LoVo (cell line): ENCODE measurements at regions not wholly inside any gene's neighbourhood (a gene's known extent, or its start where the extent isn't known, plus 50 kb on each side); places are given as distances from the start of the nearest gene placed in this dataset.
A peak's percentile ranks its signal among the peaks of the same experiment; 100 is the strongest.
"Not testable (repeated sequence)": the region's sequence is repeated elsewhere in the genome, so short reads cannot be mapped to it uniquely, and the experiment has no call there.

Source experiments
- DNase-seq: peaks from one replicate; pipeline ENCODE4 v3.0.0-alpha.2; 2016; ENCODE audit warnings: low spot score

GRCh38 chr13:24995225-24995804 lies 100.6 kb upstream of the PABPC3 start:
- DNase-seq: peak; percentile 80

- DNase-seq: peak; percentile 46
Measured at GRCh38 chr13:24997367-24997967, 98.5 kb upstream of the PABPC3 start.

DNA sequence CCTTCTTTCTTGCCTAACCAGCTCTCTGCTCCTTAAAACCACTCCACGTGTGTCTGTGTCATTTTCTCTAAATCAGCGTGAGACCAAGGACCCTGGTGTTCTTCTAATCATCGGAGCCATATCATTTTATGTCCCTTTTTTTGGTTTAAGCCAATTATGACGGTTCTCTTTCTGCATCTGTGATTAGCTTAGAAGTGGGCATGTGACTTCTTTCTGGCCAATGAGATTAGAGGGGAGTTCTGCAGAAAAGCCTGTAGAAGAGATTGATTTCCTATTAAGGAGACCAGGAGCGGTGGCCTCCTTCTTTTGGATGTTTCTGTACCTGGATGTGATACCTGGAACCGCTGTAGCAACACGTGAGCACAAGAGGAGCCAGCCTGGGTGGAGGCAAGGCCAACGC lies 97.5 kb upstream of the PABPC3 start:
- DNase-seq: no peak

DNA sequence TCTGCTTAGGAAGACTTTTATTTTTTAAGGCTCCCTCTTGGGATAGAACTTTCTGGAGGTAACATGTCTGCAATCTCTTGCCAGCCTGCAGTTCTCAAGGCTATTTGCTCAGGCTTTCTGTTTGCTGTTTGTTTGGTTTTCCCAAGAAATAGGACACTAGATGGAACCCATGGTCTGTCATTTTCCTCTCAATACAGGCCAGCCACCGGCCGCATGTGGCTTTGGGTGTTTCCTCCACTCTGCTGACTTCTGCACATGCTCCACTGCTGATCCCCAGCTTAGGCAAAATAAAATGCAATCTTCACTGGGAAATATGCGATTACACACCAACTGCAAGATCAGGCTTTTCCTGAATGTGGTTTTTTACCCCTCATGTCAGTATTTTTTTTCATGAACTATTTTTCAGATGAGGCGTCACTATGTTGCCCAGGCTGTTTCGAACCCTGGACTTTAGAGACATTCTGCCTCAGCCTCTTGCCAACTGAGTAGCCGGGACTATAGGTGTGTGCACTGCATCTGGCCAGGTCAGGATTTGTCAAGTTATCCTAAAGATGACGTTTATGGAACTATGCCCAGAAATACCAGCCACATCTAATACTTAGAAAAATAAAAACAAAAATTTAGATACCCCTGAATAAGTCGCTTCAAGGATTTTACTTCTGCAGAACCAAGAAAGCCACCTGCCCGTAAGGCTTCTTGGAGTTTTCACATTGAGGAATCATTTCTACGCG lies 94.3 kb upstream of the PABPC3 start:
- no peak for DNase-seq

DNA sequence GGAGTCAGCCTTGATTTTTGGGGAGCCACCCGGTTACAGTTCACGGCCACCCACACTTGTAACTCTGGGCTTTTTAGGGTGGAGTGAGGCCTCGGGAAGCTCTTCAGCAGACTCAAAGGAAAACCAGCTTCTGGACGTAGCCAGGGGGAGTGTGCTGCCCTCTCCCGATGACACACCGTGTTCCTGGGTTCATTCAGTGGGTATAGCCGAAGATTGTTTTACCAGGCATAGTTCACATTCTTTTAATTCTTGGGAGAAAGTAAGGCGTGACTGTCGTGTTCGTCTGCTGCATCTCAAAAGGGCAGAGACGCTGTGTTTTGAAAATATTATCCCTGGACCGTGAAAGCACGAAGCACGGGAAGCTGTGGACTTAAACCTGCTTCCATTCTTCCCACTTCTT lies 93.6 kb upstream of the PABPC3 start:
- peak; percentile 29 for DNase-seq

GRCh38 chr13:25004489-25004888 lies 91.4 kb upstream of the PABPC3 start:
- DNase-seq: not testable (repeated sequence)

GRCh38 chr13:25005050-25005497 lies 90.9 kb upstream of the PABPC3 start:
- peak; percentile 19 for DNase-seq

- not testable (repeated sequence) for DNase-seq
Measured at GRCh38 chr13:25007389-25007788, 88.5 kb upstream of the PABPC3 start.

DNA sequence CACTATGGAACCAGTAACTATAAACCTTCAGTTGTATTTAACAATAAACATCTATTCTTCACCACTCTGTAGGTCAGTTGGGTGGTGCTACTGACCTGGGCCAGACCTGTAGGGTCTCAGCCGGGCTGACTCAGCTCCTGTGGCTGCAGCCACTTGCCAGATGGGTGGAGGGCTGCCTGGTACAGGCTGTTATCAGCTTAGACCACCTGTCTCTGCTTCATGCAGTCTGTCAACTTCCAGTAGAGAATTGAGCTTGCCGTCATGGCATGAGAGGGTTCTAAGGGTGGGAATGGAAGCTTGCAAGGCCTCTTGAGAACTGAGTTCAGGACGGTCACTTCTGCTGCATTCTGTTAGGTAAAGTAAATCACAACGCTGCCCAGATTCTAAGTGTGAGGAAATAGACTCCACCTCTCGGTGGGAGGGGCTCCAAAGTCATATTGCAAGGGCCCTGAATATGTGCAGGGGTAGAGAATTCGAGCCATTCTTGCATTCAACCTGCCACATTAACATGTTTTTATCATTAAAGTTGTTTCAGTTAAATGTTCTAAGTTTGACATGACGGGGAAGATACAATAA lies 81.5 kb upstream of the PABPC3 start:
- DNase-seq: not testable (repeated sequence)

- not testable (repeated sequence) for DNase-seq
Measured at GRCh38 chr13:25017176-25017575, 78.8 kb upstream of the PABPC3 start.

- DNase-seq: peak; percentile 63
Measured at GRCh38 chr13:25017808-25018728, 77.9 kb upstream of the PABPC3 start.

GRCh38 chr13:25018729-25019115 lies 77.2 kb upstream of the PABPC3 start:
- no peak for DNase-seq

DNA sequence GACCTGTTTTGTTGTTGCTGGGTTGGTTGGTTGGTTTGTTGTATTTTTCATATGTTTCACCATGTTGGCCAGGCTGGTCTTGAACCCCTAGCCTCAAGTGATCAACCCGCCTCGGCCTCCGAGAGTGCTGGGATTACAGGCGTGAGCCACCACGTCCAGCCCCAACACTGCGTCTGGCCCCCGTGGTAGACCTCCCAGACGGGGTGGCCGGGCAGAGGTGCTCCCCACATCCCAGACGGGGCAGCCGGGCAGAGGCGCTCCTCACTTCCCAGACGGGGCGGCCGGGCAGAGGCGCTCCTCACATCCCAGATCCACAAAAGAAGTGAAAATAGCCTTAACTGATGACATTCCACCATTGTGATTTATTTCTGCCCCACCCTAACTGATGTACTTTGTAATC lies 76.2 kb upstream of the PABPC3 start:
- DNase-seq: not testable (repeated sequence)

DNA sequence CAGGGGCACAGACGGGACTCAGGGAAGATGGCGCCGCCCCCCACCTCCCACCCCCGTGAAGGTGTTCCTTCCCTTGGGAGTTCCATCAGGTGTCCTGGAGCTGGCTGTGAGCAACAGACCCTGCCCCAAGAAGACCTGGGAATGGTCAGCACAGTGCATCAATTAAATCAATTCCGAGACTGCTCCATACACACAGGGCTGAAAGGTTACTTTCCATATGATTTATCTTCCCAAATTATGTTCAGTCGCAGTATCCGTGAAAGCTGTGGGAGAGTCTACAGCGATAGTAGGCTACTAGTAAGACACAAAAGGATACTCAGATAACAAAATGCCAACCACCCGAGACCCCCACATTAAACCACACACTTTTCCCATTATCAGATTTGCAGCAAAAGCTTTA lies 71.8 kb upstream of the PABPC3 start:
- DNase-seq: no peak

GRCh38 chr13:25032160-25032559 lies 63.8 kb upstream of the PABPC3 start:
- no peak for DNase-seq

DNA sequence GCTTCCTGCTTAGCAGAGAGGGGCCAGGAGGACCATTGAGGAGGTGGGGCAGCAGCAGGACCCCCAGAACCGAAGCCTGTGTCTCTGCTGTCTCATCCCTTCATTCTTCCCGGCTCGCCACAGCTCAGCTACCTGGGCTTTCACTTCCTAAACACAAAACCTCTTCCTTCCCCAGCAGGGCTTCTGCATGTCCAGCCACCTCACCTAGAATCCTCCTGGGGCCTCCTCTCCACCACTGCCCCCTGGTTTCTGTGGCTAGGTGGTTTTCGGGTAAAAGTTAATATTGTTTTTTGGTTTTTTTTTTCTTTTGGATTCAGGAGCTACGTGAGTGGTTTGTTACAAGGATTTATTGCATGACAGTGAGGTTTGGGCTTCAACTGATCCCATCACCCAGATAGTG lies 61.8 kb upstream of the PABPC3 start:
- no peak for DNase-seq

GRCh38 chr13:25037057-25037813 lies 58.7 kb upstream of the PABPC3 start:
- peak; percentile 66 for DNase-seq

- DNase-seq: no peak
Measured at GRCh38 chr13:25042151-25042865, 53.6 kb upstream of the PABPC3 start.

- no peak for DNase-seq
Measured at GRCh38 chr13:25044071-25044470, 51.9 kb upstream of the PABPC3 start.
